ENCODE measurements at regions not wholly inside any gene's neighbourhood (a gene's known extent, or its start where the extent isn't known, plus 50 kb on each side); places are given as distances from the start of the nearest gene placed in this dataset.

- DNase-seq (ENCODE audit: extremely low spot score): no peak
- CTCF ChIA-PET: interaction anchor here (0.5 kb wide), 1 partner anchor 480 kb away, joined by 3 read pairs; no protein-coding TSS in a partner anchor
- TF ChIP-seq L3MBTL2 (conservative IDR thresholded peaks at IDR 0.05) (no peak), BHLHE40 (IDR thresholded peaks at IDR 0.05; ENCODE audit: borderline replicate concordance) (no peak), FOXA1 (IDR thresholded peaks at IDR 0.05) (no peak), FOXM1 (IDR thresholded peaks at IDR 0.05; ENCODE audit: borderline replicate concordance) (no peak), CTBP1 (IDR thresholded peaks at IDR 0.05; ENCODE audit: borderline replicate concordance) (no peak), SP1 (IDR thresholded peaks at IDR 0.05) (no peak), ARNT (IDR thresholded peaks at IDR 0.05) (no peak), TARDBP (IDR thresholded peaks at IDR 0.05) (no peak), LEF1 (IDR thresholded peaks at IDR 0.05; ENCODE audit: borderline replicate concordance) (no peak), HDGF (IDR thresholded peaks at IDR 0.05; ENCODE audit: borderline replicate concordance) (no peak), SUZ12 (IDR thresholded peaks at IDR 0.05) (no peak)
- POLR2A ChIA-PET: no interaction called here
Observed at GRCh38 chr13:80857321-80857720, 516.4 kb upstream of the SPRY2 start.

- ChIA-PET POLR2A (no interaction called here), CTCF (interaction anchor here (0.6 kb wide), 1 partner anchor 164 kb away, joined by 4 read pairs; no protein-coding TSS in a partner anchor)
- no peak for TF ChIP-seq L3MBTL2 (conservative IDR thresholded peaks at IDR 0.05)
- TF ChIP-seq ZNF384 (IDR thresholded peaks at IDR 0.05): no peak
- no peak for TF ChIP-seq FOXM1 (IDR thresholded peaks at IDR 0.05; ENCODE audit: borderline replicate concordance)
- no peak for TF ChIP-seq SP1 (IDR thresholded peaks at IDR 0.05)
- TF ChIP-seq HDGF (IDR thresholded peaks at IDR 0.05; ENCODE audit: borderline replicate concordance): no peak
- no peak for TF ChIP-seq ELF4 (IDR thresholded peaks at IDR 0.05)
- TF ChIP-seq LEF1 (IDR thresholded peaks at IDR 0.05; ENCODE audit: borderline replicate concordance): no peak
- no peak for TF ChIP-seq PKNOX1 (IDR thresholded peaks at IDR 0.05)
- no peak for TF ChIP-seq FOXK2 (IDR thresholded peaks at IDR 0.05)
- no peak for TF ChIP-seq FOXA1 (IDR thresholded peaks at IDR 0.05)
- no peak for TF ChIP-seq CTBP1 (IDR thresholded peaks at IDR 0.05; ENCODE audit: borderline replicate concordance)
- no peak for TF ChIP-seq BHLHE40 (IDR thresholded peaks at IDR 0.05; ENCODE audit: borderline replicate concordance)
- TF ChIP-seq ARNT (IDR thresholded peaks at IDR 0.05): no peak
- no peak for TF ChIP-seq NFRKB (IDR thresholded peaks at IDR 0.05)
- TF ChIP-seq TARDBP (IDR thresholded peaks at IDR 0.05): no peak
- no peak for TF ChIP-seq SUZ12 (IDR thresholded peaks at IDR 0.05)
- DNase-seq (ENCODE audit: extremely low spot score): no peak
Observed at GRCh38 chr13:80850771-80851170, 509.8 kb upstream of the SPRY2 start.

- ChIA-PET POLR2A (no interaction called here), CTCF (no interaction called here)
- no peak for DNase-seq (ENCODE audit: extremely low spot score)
- TF ChIP-seq BHLHE40 (IDR thresholded peaks at IDR 0.05; ENCODE audit: borderline replicate concordance) (no peak), ARNT (IDR thresholded peaks at IDR 0.05) (no peak), FOXA1 (IDR thresholded peaks at IDR 0.05) (no peak), PKNOX1 (IDR thresholded peaks at IDR 0.05) (no peak), ELF4 (IDR thresholded peaks at IDR 0.05) (no peak), FOXK2 (IDR thresholded peaks at IDR 0.05) (no peak), TARDBP (IDR thresholded peaks at IDR 0.05) (no peak), FOXM1 (IDR thresholded peaks at IDR 0.05; ENCODE audit: borderline replicate concordance) (no peak), NFRKB (IDR thresholded peaks at IDR 0.05) (no peak), HDGF (IDR thresholded peaks at IDR 0.05; ENCODE audit: borderline replicate concordance) (no peak), CTBP1 (IDR thresholded peaks at IDR 0.05; ENCODE audit: borderline replicate concordance) (no peak), ZNF384 (IDR thresholded peaks at IDR 0.05) (no peak), LEF1 (IDR thresholded peaks at IDR 0.05; ENCODE audit: borderline replicate concordance) (no peak)
Observed at GRCh38 chr13:80844164-80844563, 503.2 kb upstream of the SPRY2 start.

- CTCF ChIA-PET: no interaction called here
Observed at GRCh38 chr13:80841414-80841813, 500.5 kb upstream of the SPRY2 start.

GRCh38 chr13:80840316-80840976 is 499.5 kb upstream of the SPRY2 start:
- ChIA-PET CTCF (no interaction called here), POLR2A (no interaction called here)
- no peak for TF ChIP-seq ARNT (IDR thresholded peaks at IDR 0.05)
- no peak for DNase-seq (ENCODE audit: extremely low spot score)

More at GRCh38 chr13:80841414-80841813, 500.5 kb upstream of the SPRY2 start:
- peak; percentile 57 for TF ChIP-seq PKNOX1 (IDR thresholded peaks at IDR 0.05)
- no peak for TF ChIP-seq SP1 (IDR thresholded peaks at IDR 0.05)
- no peak for TF ChIP-seq ARNT (IDR thresholded peaks at IDR 0.05)
- TF ChIP-seq HDGF (IDR thresholded peaks at IDR 0.05; ENCODE audit: borderline replicate concordance): no peak
- TF ChIP-seq ELF4 (IDR thresholded peaks at IDR 0.05): no peak
- no peak for TF ChIP-seq FOXA1 (IDR thresholded peaks at IDR 0.05)
- no peak for DNase-seq (ENCODE audit: extremely low spot score)
- POLR2A ChIA-PET: no interaction called here

- ChIA-PET POLR2A (no interaction called here), CTCF (no interaction called here)
- TF ChIP-seq ARNT (IDR thresholded peaks at IDR 0.05): no peak
- no peak for TF ChIP-seq NFRKB (IDR thresholded peaks at IDR 0.05)
- no peak for TF ChIP-seq HDGF (IDR thresholded peaks at IDR 0.05; ENCODE audit: borderline replicate concordance)
- no peak for TF ChIP-seq FOXM1 (IDR thresholded peaks at IDR 0.05; ENCODE audit: borderline replicate concordance)
- TF ChIP-seq FOXK2 (IDR thresholded peaks at IDR 0.05): no peak
- TF ChIP-seq BHLHE40 (IDR thresholded peaks at IDR 0.05; ENCODE audit: borderline replicate concordance): no peak
- TF ChIP-seq CTBP1 (IDR thresholded peaks at IDR 0.05; ENCODE audit: borderline replicate concordance): no peak
- TF ChIP-seq PKNOX1 (IDR thresholded peaks at IDR 0.05): no peak
- no peak for TF ChIP-seq ZNF384 (IDR thresholded peaks at IDR 0.05)
- TF ChIP-seq L3MBTL2 (conservative IDR thresholded peaks at IDR 0.05): no peak
- TF ChIP-seq ELF4 (IDR thresholded peaks at IDR 0.05): no peak
- no peak for TF ChIP-seq FOXA1 (IDR thresholded peaks at IDR 0.05)
- DNase-seq (ENCODE audit: extremely low spot score): no peak
Observed at GRCh38 chr13:80835902-80836301, 495.0 kb upstream of the SPRY2 start.
